Neuronal stem cell (in vitro differentiated cells): ENCODE measurements at regions not wholly inside any gene's neighbourhood (a gene's known extent, or its start where the extent isn't known, plus 50 kb on each side); places are given as distances from the start of the nearest gene placed in this dataset.

ENCODE experiments used
- DNase-seq: peaks from one replicate; pipeline ENCODE4 v3.0.0-alpha.2; 2013; ENCODE audit warnings: low spot score
- H2AFZ ChIP-seq: one replicate; pipeline ENCODE4 v1.6.1; 2013; ENCODE audit warnings: mild to moderate bottlenecking, low read length, inconsistent platforms
- H2AK5ac ChIP-seq: 2 replicates; pipeline ENCODE4 v1.6.1; 2013; ENCODE audit warnings: low read depth, mild to moderate bottlenecking, inconsistent platforms, low read length, moderate library complexity, mixed read lengths
- H2BK120ac ChIP-seq: 2 replicates; pipeline ENCODE4 v1.6.1; 2013; ENCODE audit warnings: low read depth, mild to moderate bottlenecking, inconsistent platforms, low read length, moderate library complexity, mixed read lengths
- H2BK12ac ChIP-seq: one replicate; pipeline ENCODE4 v1.6.1; 2013; ENCODE audit warnings: low read length, inconsistent platforms
- H2BK15ac ChIP-seq: 2 replicates; pipeline ENCODE4 v1.6.1; 2013; ENCODE audit warnings: mild to moderate bottlenecking, low read length, inconsistent platforms, mixed read lengths
- H2BK5ac ChIP-seq: one replicate; pipeline ENCODE4 v1.6.1; 2013; ENCODE audit warnings: inconsistent platforms, mild to moderate bottlenecking, low read length, moderate library complexity
- H3K14ac ChIP-seq: one replicate; pipeline ENCODE4 v1.6.1; 2013; ENCODE audit warnings: low read length, inconsistent platforms
- H3K18ac ChIP-seq: 2 replicates; pipeline ENCODE4 v1.6.1; 2013; ENCODE audit warnings: low read length, inconsistent platforms
- H3K23ac ChIP-seq: 2 replicates; pipeline ENCODE4 v1.6.1; 2013; ENCODE audit warnings: low read depth, mild to moderate bottlenecking, mixed read lengths, low read length, inconsistent platforms; ENCODE audit not compliant: poor library complexity
- H3K27ac ChIP-seq: replicated peaks from 3 replicates; pipeline ENCODE4 v1.5.1; 2013; ENCODE audit warnings: low read length, inconsistent platforms
- H3K27me3 ChIP-seq, 3 experiments: 2 replicates each; pipeline ENCODE4 v1.6.1; 2013; ENCODE audit warnings: low read length in 3 of 3, mild to moderate bottlenecking in 2 of 3, inconsistent platforms in 1 of 3, low read depth in 1 of 3, mixed read lengths in 1 of 3, moderate library complexity in 1 of 3; ENCODE audit not compliant: control insufficient read depth in 3 of 3, insufficient read depth in 3 of 3
- H3K36me3 ChIP-seq, 2 donors: replicated peaks in 1 of 2; 2 replicates each; pipeline ENCODE4 v1.6.1; 2013; ENCODE audit warnings: low read length in 2 of 2; ENCODE audit not compliant: control insufficient read depth in 2 of 2, insufficient read depth in 2 of 2
- H3K4ac ChIP-seq: 2 replicates; pipeline ENCODE4 v1.6.1; 2013; ENCODE audit warnings: inconsistent platforms, mild to moderate bottlenecking, low read length, moderate library complexity
- H3K4me1 ChIP-seq, 2 donors: 1 replicate in 1 of 2; 2 replicates in 1 of 2; pipeline ENCODE4 v1.6.1; 2013; ENCODE audit warnings: low read length in 2 of 2, low read depth in 1 of 2; ENCODE audit not compliant: control insufficient read depth in 2 of 2, insufficient read depth in 1 of 2
- H3K4me2 ChIP-seq: one replicate; pipeline ENCODE4 v1.6.1; 2013; ENCODE audit warnings: mild to moderate bottlenecking, low read length, inconsistent platforms; ENCODE audit not compliant: insufficient read depth, poor library complexity, severe bottlenecking
- H3K4me3 ChIP-seq, 2 donors: 2 replicates each; pipeline ENCODE4 v1.5.1; 2013; ENCODE audit warnings: low read length in 2 of 2, mild to moderate bottlenecking in 2 of 2, inconsistent platforms in 1 of 2, moderate library complexity in 1 of 2
- H3K79me1 ChIP-seq: one replicate; pipeline ENCODE4 v1.6.1; 2013; ENCODE audit warnings: low read depth, mild to moderate bottlenecking, inconsistent platforms, low read length, moderate library complexity
- H3K9ac ChIP-seq: one replicate; pipeline ENCODE4 v1.6.1; 2013; ENCODE audit warnings: mild to moderate bottlenecking, low read depth, low read length, inconsistent platforms; ENCODE audit not compliant: poor library complexity
- H3K9me3 ChIP-seq, 2 donors: replicated peaks in 1 of 2; 2 replicates each; pipeline versions ENCODE3 to v1.6.1; 2013; ENCODE audit warnings: low read length in 2 of 2, mild to moderate bottlenecking in 2 of 2, inconsistent platforms in 1 of 2, low read depth in 1 of 2, mixed read lengths in 1 of 2, moderate library complexity in 1 of 2; ENCODE audit not compliant: control insufficient read depth in 2 of 2, insufficient read depth in 1 of 2
- H4K8ac ChIP-seq: one replicate; pipeline ENCODE4 v1.6.1; 2013; ENCODE audit warnings: low read depth, mild to moderate bottlenecking, inconsistent platforms, low read length, moderate library complexity
- H4K91ac ChIP-seq: one replicate; pipeline ENCODE4 v1.6.1; 2013; ENCODE audit warnings: low read length, low read depth, mild to moderate bottlenecking, inconsistent platforms; ENCODE audit not compliant: poor library complexity
- WGBS, 2 donors: extraction: QIAGEN DNeasy Blood & Tissue Kit; methylation state at CpG; one replicate each; pipeline ENCODE4 v1.1.7; 2013; ENCODE audit warnings: missing lambda C conversion rate in 2 of 2, mixed read lengths in 1 of 2; ENCODE audit not compliant: insufficient read length in 2 of 2, insufficient replicate concordance in 1 of 2; ENCODE audit errors: extremely low coverage in 2 of 2; 5-methylcytosine and 5-hydroxymethylcytosine counted together

- Histone ChIP-seq H4K91ac (no peak overlapping the region), H3K4ac (no peak overlapping the region), H2BK120ac (no peak overlapping the region), H3K4me3 (no peak overlapping the region), H3K9ac (no peak overlapping the region), H3K79me1 (no peaks in the 10 kb centered on the region), H2BK12ac (peak overlapping the region; percentile 33), H2AK5ac (no peak overlapping the region), H3K4me2 (no peak overlapping the region), H2BK15ac (no peak overlapping the region), H3K18ac (no peak overlapping the region), H2BK5ac (no peak overlapping the region), H3K36me3 (peaks cover 0 to 19% of the 10 kb centered on the region in 2 donors), H2AFZ (no peak overlapping the region), H3K27me3 (no peaks in the 10 kb centered on the region), H3K27ac (no peak overlapping the region), H3K14ac (no peak overlapping the region), H3K4me1 (peaks cover 4 to 5% of the 10 kb centered on the region in 2 donors), H3K9me3 (no peaks in the 10 kb centered on the region), H4K8ac (peak overlapping the region; percentile 32), H3K23ac (no peak overlapping the region)
- no peak for DNase-seq
- WGBS, 2 donors, result no CpG with 5 or more reads among the region's 5 CpGs
These were observed 135.9 kb upstream of the SPRY1 start for GRCh38 chr4:123260653-123261052.

- no peak overlapping the region for H2AK5ac ChIP-seq
- no peak overlapping the region for H3K27ac ChIP-seq
- no peaks in the 10 kb centered on the region for H3K79me1 ChIP-seq
- no peak for DNase-seq
- H3K23ac ChIP-seq, result no peak overlapping the region
- H3K4me3 ChIP-seq, result no peak overlapping the region
- no peak overlapping the region for H3K4me2 ChIP-seq
- no peak overlapping the region for H2BK15ac ChIP-seq
- no peak overlapping the region for H2BK12ac ChIP-seq
- WGBS, 2 donors, result no CpG with 5 or more reads among the region's 3 CpGs
- H4K8ac ChIP-seq, result no peak overlapping the region
- no peaks in the 10 kb centered on the region for H3K9me3 ChIP-seq
- H3K14ac ChIP-seq, result no peak overlapping the region
- no peaks in the 10 kb centered on the region for H3K27me3 ChIP-seq
- peaks cover 4 to 5% of the 10 kb centered on the region in 2 donors for H3K4me1 ChIP-seq
- H2BK120ac ChIP-seq, result no peak overlapping the region
- H3K9ac ChIP-seq, result no peak overlapping the region
- no peak overlapping the region for H3K4ac ChIP-seq
- no peak overlapping the region for H3K18ac ChIP-seq
- H2BK5ac ChIP-seq, result no peak overlapping the region
- no peak overlapping the region for H4K91ac ChIP-seq
- H2AFZ ChIP-seq, result no peak overlapping the region
- peaks cover 0 to 6% of the 10 kb centered on the region in 2 donors for H3K36me3 ChIP-seq
These were observed 134.5 kb upstream of the SPRY1 start for GRCh38 chr4:123262080-123262479.

GRCh38 chr4:123265443-123265842 lies 131.2 kb upstream of the SPRY1 start:
- no peak overlapping the region for H2AFZ ChIP-seq
- WGBS, 2 donors, result no CpG with 5 or more reads among the region's 1 CpG
- H3K14ac ChIP-seq, result no peak overlapping the region
- H2BK120ac ChIP-seq, result no peak overlapping the region
- no peak overlapping the region for H4K8ac ChIP-seq
- no peak overlapping the region for H3K4me2 ChIP-seq
- no peak overlapping the region for H2BK12ac ChIP-seq
- DNase-seq, result no peak
- H3K9ac ChIP-seq, result no peak overlapping the region
- H3K9me3 ChIP-seq, result no peaks in the 10 kb centered on the region
- no peak overlapping the region for H4K91ac ChIP-seq
- no peaks in the 10 kb centered on the region for H3K36me3 ChIP-seq
- H3K4me1 ChIP-seq, result peaks cover 0 to 3% of the 10 kb centered on the region in 2 donors
- no peak overlapping the region for H2BK15ac ChIP-seq
- no peak overlapping the region for H3K4ac ChIP-seq
- no peak overlapping the region for H3K4me3 ChIP-seq
- no peak overlapping the region for H2BK5ac ChIP-seq
- no peak overlapping the region for H3K18ac ChIP-seq
- H3K27ac ChIP-seq, result no peak overlapping the region
- no peaks in the 10 kb centered on the region for H3K79me1 ChIP-seq
- no peak overlapping the region for H3K23ac ChIP-seq
- H2AK5ac ChIP-seq, result no peak overlapping the region
- H3K27me3 ChIP-seq, result no peaks in the 10 kb centered on the region

GRCh38 chr4:123266221-123266620 lies 130.4 kb upstream of the SPRY1 start:
- no peak overlapping the region for H2BK120ac ChIP-seq
- no peak overlapping the region for H3K4ac ChIP-seq
- H3K27ac ChIP-seq, result no peak overlapping the region
- no peaks in the 10 kb centered on the region for H3K4me1 ChIP-seq
- no peak overlapping the region for H2BK12ac ChIP-seq
- H3K9me3 ChIP-seq, result no peaks in the 10 kb centered on the region
- no peak overlapping the region for H3K9ac ChIP-seq
- no peak overlapping the region for H3K4me2 ChIP-seq
- H3K18ac ChIP-seq, result no peak overlapping the region
- no peak overlapping the region for H2AFZ ChIP-seq
- no peak overlapping the region for H2AK5ac ChIP-seq
- H3K27me3 ChIP-seq, result no peaks in the 10 kb centered on the region
- H2BK15ac ChIP-seq, result no peak overlapping the region
- H3K23ac ChIP-seq, result no peak overlapping the region
- H3K14ac ChIP-seq, result no peak overlapping the region
- no peak overlapping the region for H3K4me3 ChIP-seq
- H2BK5ac ChIP-seq, result no peak overlapping the region
- no peak overlapping the region for H4K8ac ChIP-seq
- H4K91ac ChIP-seq, result no peak overlapping the region
- H3K79me1 ChIP-seq, result no peaks in the 10 kb centered on the region
- H3K36me3 ChIP-seq, result no peaks in the 10 kb centered on the region
- no peak for DNase-seq
